ENCODE measurements at regions not wholly inside any gene's neighbourhood (a gene's known extent, or its start where the extent isn't known, plus 50 kb on each side); places are given as distances from the start of the nearest gene placed in this dataset.

GRCh38 chr4:86461849-86462248 is 102.0 kb upstream of the MAPK10 start:
- in situ Hi-C loops (cut with HindIII; ENCODE audit: extremely low pct_ligation_motif_present, low pct_unique_long_range_greater_than_20kb): no loop called here
- H3K4me1 ChIP-seq (ENCODE audit: insufficient read depth, low read length): no peaks in the 10 kb centered on the region
- DNase-seq (ENCODE audit: low spot score): no peak
- H3K4me2 ChIP-seq (ENCODE audit: low read depth, low read length): no peak overlapping the region
- H3K9me3 ChIP-seq (ENCODE audit: low read length): no peaks in the 10 kb centered on the region
- no peak overlapping the region for H3K4me3 ChIP-seq (replicated peaks in 1 of 3; ENCODE audit: insufficient read depth in 1 of 3, low read depth in 2 of 3, low read length in 3 of 3)
- H3K36me3 ChIP-seq (replicated peaks in 1 of 2; ENCODE audit: control insufficient read depth in 1 of 2, insufficient read depth in 2 of 2, low read length in 2 of 2): no peaks in the 10 kb centered on the region
- ChIA-PET CTCF (ENCODE audit: low intra/inter-chr PET ratio, low total read pairs) (no interaction called here), POLR2A (no interaction called here)
- no peak overlapping the region for H2AFZ ChIP-seq (ENCODE audit: low read length)
- WGBS (ENCODE audit: low lambda C conversion rate): 19% methylated on average over 5 of the region's 5 CpGs
- no peak for ATAC-seq
- no peaks in the 10 kb centered on the region for H3K79me2 ChIP-seq (ENCODE audit: insufficient read depth, low read length)
- no peak overlapping the region for H3K27ac ChIP-seq (ENCODE audit: extremely low read length, insufficient read depth, low read length)
- FAIRE-seq: no peak
- no peaks in the 10 kb centered on the region for H4K20me1 ChIP-seq (ENCODE audit: insufficient read depth, low read length)
- H3K27me3 ChIP-seq (ENCODE audit: control insufficient read depth in 1 of 2, insufficient read depth in 2 of 2, low read length in 2 of 2): no peaks in the 10 kb centered on the region
- intact Hi-C loops (cut with micrococcal nuclease; ENCODE audit: unreplicated experiment): no loop called here
- H3K9ac ChIP-seq (ENCODE audit: insufficient read depth, low read depth, low read length): no peak overlapping the region
- no TSS peak for BruUV-seq (replicated peaks)
- TF ChIP-seq ZFYVE20 (CRISPR knock-in tag; IDR thresholded peaks at IDR 0.05; ENCODE audit: borderline replicate concordance, low read depth) (no peak), MBNL3 (CRISPR knock-in tag; conservative IDR thresholded peaks at IDR 0.05) (no peak), ZNF629 (CRISPR knock-in tag; conservative IDR thresholded peaks at IDR 0.05) (no peak), ATF6 (CRISPR knock-in tag; conservative IDR thresholded peaks at IDR 0.05) (no peak), ZBTB21 (CRISPR knock-in tag; IDR thresholded peaks at IDR 0.05) (no peak), MYC (CRISPR knock-in tag; IDR thresholded peaks at IDR 0.05; ENCODE audit: borderline replicate concordance) (no peak), ZNF484 (CRISPR knock-in tag; IDR thresholded peaks at IDR 0.05; ENCODE audit: borderline replicate concordance, low read depth) (no peak), ZC3H4 (CRISPR knock-in tag; IDR thresholded peaks at IDR 0.05; ENCODE audit: borderline replicate concordance) (no peak), CREBL2 (CRISPR knock-in tag; IDR thresholded peaks at IDR 0.05; ENCODE audit: borderline replicate concordance) (no peak), HMGXB3 (CRISPR knock-in tag; IDR thresholded peaks at IDR 0.05; ENCODE audit: borderline replicate concordance) (no peak), SCMH1 (CRISPR knock-in tag; IDR thresholded peaks at IDR 0.05; ENCODE audit: borderline replicate concordance) (no peak), ZBTB38 (CRISPR knock-in tag; IDR thresholded peaks at IDR 0.05) (no peak), CEBPB (IDR thresholded peaks at IDR 0.05; ENCODE audit: borderline replicate concordance, low read depth, low read length) (no peak), RBFOX2 (IDR thresholded peaks at IDR 0.05; ENCODE audit: low read depth, low read length) (no peak), ZNF558 (CRISPR knock-in tag; IDR thresholded peaks at IDR 0.05; ENCODE audit: borderline replicate concordance) (no peak)
